ENCODE measurements at regions not wholly inside any gene's neighbourhood (a gene's known extent, or its start where the extent isn't known, plus 50 kb on each side); places are given as distances from the start of the nearest gene placed in this dataset.

GRCh38 chr13:76808927-76809326 lies 77.3 kb downstream of the KCTD12 start:
- Histone ChIP-seq H2AK5ac (ENCODE audit: insufficient read length, low read length) (no peak overlapping the region), H2BK5ac (ENCODE audit: insufficient read length, low read length) (no peak overlapping the region), H3K9me3 (ENCODE audit: control insufficient read depth, low read depth, low read length) (no peaks in the 10 kb centered on the region), H4K5ac (ENCODE audit: insufficient read length, low read depth, low read length) (no peak overlapping the region), H2BK20ac (ENCODE audit: low read depth, low read length, poor library complexity, severe bottlenecking) (no peak overlapping the region), H3K27ac (ENCODE audit: insufficient read length, low read depth, low read length) (no peak overlapping the region), H3K9ac (ENCODE audit: extremely low read depth, insufficient read length, low read length) (no peak overlapping the region), H2AFZ (ENCODE audit: low read length) (no peak overlapping the region), H2BK12ac (ENCODE audit: insufficient read length, low read depth, low read length) (no peak overlapping the region), H3K18ac (ENCODE audit: insufficient read length, low read depth, low read length) (no peak overlapping the region), H3K23me2 (ENCODE audit: insufficient read length, low read depth, low read length, poor library complexity, severe bottlenecking) (no peaks in the 10 kb centered on the region), H3K79me2 (ENCODE audit: insufficient read depth, low read length) (no peaks in the 10 kb centered on the region; the same call in 1 of the 2 replicates), H3K79me1 (ENCODE audit: insufficient read depth, low read depth, low read length, poor library complexity, severe bottlenecking) (no peaks in the 10 kb centered on the region), H3T11ph (ENCODE audit: low read length) (no peak overlapping the region), H4K8ac (replicated peaks; ENCODE audit: insufficient read length, low read depth, low read length) (no peak overlapping the region), H3K56ac (ENCODE audit: insufficient read length, low read depth, low read length) (no peak overlapping the region), H3K14ac (ENCODE audit: insufficient read depth, low read length) (no peak overlapping the region), H4K20me1 (ENCODE audit: control insufficient read depth, insufficient read depth, insufficient read length) (no peaks in the 10 kb centered on the region), H3K27me3 (ENCODE audit: insufficient read depth, low read length) (no peaks in the 10 kb centered on the region), H3K23ac (ENCODE audit: insufficient read length, low read depth, low read length) (no peak overlapping the region), H3K4me2 (ENCODE audit: insufficient read depth, insufficient read length, low read length) (no peak overlapping the region), H3K4ac (ENCODE audit: low read depth, low read length) (no peak overlapping the region), H3K4me1 (ENCODE audit: insufficient read depth, low read length) (no peaks in the 10 kb centered on the region), H2BK120ac (ENCODE audit: low read depth, low read length, poor library complexity, severe bottlenecking) (no peak overlapping the region), H4K91ac (ENCODE audit: insufficient read length, low read depth, low read length) (no peak overlapping the region), H2BK15ac (ENCODE audit: low read depth, low read length) (no peak overlapping the region)
- DNase-seq = no peak
- Mint-ChIP-seq H3K27ac (no peak overlapping the region), H3K36me3 (ENCODE audit: insufficient read depth in 1 of 3, low read depth in 3 of 3) (peaks cover 0 to 4% (median 3%) of the 10 kb centered on the region in 3 experiments; a peak in 3 of 7 replicates), H3K27me3 (ENCODE audit: low read depth) (0 out of 2 replicates have a peak, but pooled peaks cover 1% of the 10 kb centered on the region), H3K4me3 (no peak overlapping the region), H3K9me3 (peaks cover 2 to 5% of the 10 kb centered on the region in 2 experiments; a peak in 4 of 5 replicates), H3K4me1 (no peaks in the 10 kb centered on the region)
- WGBS (ENCODE audit: extremely low coverage, insufficient read length, low lambda C conversion rate) = no CpG with 5 or more reads among the region's 2 CpGs
- TF ChIP-seq, protein P1, sequence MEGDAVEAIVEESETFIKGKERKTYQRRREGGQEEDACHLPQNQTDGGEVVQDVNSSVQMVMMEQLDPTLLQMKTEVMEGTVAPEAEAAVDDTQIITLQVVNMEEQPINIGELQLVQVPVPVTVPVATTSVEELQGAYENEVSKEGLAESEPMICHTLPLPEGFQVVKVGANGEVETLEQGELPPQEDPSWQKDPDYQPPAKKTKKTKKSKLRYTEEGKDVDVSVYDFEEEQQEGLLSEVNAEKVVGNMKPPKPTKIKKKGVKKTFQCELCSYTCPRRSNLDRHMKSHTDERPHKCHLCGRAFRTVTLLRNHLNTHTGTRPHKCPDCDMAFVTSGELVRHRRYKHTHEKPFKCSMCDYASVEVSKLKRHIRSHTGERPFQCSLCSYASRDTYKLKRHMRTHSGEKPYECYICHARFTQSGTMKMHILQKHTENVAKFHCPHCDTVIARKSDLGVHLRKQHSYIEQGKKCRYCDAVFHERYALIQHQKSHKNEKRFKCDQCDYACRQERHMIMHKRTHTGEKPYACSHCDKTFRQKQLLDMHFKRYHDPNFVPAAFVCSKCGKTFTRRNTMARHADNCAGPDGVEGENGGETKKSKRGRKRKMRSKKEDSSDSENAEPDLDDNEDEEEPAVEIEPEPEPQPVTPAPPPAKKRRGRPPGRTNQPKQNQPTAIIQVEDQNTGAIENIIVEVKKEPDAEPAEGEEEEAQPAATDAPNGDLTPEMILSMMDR (conservative IDR thresholded peaks at IDR 0.05) = no peak
